SHP77 treated with DMSO at 0.1 percent for 48 hours (cell line): ENCODE measurements at regions not wholly inside any gene's neighbourhood (a gene's known extent, or its start where the extent isn't known, plus 50 kb on each side); places are given as distances from the start of the nearest gene placed in this dataset.
"Not testable (repeated sequence)": the region's sequence is repeated elsewhere in the genome, so short reads cannot be mapped to it uniquely, and the experiment has no call there.

Experiments
- DNase-seq: peaks from one replicate; lab custom pipeline; 2025; lab: John Stamatoyannopoulos, UW

DNA sequence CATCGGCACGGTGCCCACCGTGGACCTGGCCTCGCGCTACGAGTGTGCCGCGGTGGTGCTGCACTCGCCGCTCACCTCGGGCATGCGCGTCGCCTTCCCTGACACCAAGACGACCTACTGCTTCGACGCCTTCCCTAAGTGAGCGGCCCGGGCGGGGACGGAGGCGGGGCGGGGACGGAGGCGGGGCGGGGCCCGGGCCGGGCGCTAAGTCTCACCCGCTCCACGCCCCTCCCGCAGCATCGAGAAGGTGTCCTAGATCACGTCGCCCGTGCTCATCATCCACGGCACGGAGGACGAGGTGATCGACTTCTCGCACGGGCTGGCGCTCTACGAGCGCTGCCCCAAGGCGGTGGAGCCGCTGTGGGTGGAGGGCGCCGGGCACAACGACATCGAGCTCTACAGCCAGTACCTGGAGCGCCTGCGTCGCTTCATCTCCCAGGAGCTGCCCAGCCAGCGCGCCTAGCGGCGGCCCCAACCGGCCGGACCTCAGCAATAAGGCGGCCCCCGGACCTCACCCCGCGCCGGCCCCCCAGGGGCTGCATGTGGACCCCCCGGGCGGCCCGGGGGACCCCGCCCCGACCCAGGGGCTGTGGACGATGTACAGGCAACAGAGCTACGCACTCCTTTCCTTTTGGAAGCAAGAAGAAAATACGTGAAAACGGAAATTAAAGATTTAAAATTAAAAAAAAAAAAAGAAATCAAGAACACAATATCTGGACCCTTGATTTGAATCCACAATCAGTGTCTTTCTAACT, 198.8 kb downstream of the USP22 start:
- not testable (repeated sequence) for DNase-seq

GRCh38 chr17:20848869-20849443, 193.9 kb downstream of the USP22 start:
- DNase-seq: peak; percentile 15

- not testable (repeated sequence) for DNase-seq
Measured at GRCh38 chr17:20851591-20852238, 191.1 kb downstream of the USP22 start.

- no peak for DNase-seq
Measured at GRCh38 chr17:20852239-20852989, 190.4 kb downstream of the USP22 start.

GRCh38 chr17:20852990-20853370, 189.8 kb downstream of the USP22 start:
- no peak for DNase-seq

GRCh38 chr17:20855910-20856470, 186.8 kb downstream of the USP22 start:
- DNase-seq: not testable (repeated sequence)

DNA sequence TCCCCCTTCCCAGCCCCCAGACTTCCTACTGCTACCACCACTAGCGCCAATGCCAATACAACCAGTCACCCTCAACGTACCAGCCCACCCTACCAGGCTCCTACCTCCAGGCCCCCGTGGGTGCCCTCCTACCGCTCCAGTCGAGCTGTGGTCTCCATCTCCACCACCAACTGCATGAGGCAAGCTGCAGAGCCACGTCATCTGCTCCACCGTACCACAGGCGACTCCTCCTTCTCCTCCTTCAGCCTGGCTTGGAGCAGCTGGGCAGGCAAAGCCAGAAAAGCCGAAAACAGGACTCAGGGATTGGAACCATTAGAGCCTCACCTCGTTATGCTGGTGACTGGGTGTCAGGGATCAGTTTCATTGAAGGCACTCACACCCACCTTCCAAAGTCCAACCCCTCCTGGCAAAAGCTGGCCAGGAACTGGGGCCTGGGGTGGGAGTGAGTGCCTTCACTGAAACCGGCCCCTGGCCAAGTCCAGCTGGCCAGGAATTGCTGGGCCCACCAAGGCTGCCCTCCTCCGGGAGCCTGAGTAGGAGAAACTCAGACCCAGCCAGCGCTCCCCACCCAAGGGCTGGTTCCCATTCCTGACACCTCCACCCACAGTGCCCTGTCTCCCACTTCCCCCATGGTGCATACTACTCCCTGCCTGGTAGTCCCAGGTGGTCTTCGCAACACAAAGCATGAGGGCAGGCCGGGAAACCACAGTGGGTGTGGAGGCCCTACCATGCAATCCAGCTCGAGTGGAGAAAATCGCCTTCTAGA, 176.2 kb downstream of the USP22 start:
- DNase-seq: not testable (repeated sequence)

GRCh38 chr17:20867436-20867937, 175.3 kb downstream of the USP22 start:
- DNase-seq: not testable (repeated sequence)

DNA sequence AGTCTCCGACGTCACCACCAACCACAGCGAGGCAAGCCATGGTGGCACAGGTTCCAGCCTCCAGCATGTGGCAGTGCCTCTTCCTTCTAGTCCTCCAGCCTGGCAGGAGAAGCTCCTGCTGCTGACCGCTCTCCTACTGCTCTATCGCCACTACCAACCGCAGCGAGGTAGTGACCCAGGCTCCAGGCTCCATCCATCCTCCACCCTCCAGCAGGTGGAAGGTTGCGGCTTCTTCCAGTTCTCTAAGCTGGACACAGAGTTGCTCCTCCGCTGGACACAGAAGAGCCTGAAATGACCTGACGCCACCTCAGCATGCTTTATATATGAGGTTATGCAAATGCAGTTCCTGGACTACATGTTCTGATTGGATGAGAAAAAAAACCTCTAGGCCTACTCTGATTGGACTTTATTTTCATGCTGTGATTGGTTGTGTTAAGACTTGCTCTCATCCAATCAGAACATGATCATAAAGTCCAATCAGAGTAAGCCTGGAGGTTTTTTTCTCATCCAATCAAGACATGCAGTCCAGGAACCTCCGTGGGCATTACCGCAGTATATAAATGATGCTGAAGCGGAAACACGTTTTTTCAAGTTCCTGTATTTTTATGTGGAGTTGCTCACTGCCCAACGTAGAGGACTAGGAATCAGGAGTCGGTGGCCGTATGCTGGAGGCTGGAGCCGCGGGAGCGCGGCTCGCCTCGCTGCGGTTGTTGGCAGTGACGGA, 174.7 kb downstream of the USP22 start:
- DNase-seq: not testable (repeated sequence)

DNA sequence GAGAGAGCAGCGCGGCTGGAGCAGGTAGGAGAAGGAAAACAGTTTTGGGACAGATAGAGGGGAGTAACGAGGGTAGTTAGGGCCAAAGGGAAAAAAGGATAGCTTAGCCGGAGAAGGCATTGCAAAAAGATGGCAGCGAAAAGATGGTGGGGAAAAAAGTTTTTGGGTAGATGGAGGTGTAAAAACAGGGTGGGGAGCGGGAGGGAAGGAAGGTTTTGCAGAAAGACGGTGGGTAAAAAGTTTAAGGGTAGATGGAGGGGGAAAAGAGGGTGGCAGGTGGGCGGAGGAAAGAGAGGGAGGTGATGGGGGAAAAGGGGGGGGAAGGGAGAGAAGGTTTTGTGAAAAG, 174.2 kb downstream of the USP22 start:
- DNase-seq: not testable (repeated sequence)

GRCh38 chr17:20873173-20873572, 169.6 kb downstream of the USP22 start:
- not testable (repeated sequence) for DNase-seq

- DNase-seq: not testable (repeated sequence)
Measured at GRCh38 chr17:20873688-20874328, 169.0 kb downstream of the USP22 start.

DNA sequence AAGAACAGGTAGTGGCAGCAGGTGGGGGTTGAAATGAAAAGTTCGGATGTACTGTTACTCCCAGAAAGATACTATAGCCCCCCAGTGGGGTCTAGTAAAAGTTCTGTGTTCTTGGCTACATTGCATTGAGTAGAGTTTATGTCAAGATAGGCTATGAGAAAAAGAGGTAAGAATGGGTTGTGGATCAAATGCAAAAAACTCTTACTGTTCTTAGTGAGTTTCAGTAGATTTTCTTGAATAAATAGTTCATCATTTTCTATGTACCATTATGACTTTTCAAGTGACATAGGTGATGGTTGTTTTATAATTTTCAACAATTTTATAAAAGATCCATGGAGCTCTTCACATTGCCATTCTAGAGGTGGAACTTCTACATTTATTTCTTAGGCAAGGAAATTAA, 165.4 kb downstream of the USP22 start:
- not testable (repeated sequence) for DNase-seq

- DNase-seq: no peak
Measured at GRCh38 chr17:20890338-20890737, 152.5 kb downstream of the USP22 start.

DNA sequence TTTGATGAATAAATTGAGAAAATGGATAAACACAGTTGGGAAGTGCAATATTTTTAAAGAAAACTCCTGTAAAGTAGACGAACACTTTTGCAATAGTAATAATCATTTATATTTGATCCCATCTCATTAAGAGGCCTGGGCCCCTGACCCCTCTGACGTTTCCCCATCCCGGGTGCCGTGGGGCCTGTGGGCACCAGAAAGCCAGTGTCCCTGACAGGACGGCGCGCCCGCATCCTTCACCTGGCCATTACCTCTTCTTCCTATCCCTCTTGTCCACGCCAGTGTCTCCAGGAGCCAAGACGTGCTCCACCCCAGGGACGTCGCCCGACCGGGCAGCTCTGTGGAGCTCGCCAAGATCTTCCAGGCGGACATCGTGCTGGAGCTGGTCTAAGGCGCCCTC, 147.4 kb downstream of the USP22 start:
- DNase-seq: not testable (repeated sequence)

DNA sequence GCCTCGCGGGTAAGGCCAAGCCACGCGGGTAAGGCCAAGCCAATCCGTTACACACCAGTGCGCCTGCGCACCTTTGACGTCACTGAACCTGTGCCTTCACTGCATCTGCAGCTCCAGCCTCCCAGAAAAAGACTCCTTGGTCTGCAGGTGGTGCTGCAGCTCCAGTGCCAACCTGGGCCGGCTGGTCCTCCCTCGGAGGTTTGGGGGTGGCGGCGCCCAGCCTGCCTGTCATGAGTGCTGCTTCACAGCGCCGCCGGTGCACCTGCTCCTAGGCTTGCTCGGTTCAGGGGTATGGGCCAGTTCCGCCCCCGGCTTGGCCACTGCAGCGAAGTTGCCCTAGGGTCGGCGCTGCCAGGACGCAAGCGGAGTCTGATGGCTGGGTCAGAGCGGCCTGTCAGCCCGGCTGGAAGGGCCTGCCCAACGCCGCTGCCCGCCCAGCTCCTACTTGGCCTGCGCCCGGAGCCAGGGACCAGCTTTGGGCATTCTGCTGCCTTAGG, 146.6 kb downstream of the USP22 start:
- DNase-seq: no peak

DNA sequence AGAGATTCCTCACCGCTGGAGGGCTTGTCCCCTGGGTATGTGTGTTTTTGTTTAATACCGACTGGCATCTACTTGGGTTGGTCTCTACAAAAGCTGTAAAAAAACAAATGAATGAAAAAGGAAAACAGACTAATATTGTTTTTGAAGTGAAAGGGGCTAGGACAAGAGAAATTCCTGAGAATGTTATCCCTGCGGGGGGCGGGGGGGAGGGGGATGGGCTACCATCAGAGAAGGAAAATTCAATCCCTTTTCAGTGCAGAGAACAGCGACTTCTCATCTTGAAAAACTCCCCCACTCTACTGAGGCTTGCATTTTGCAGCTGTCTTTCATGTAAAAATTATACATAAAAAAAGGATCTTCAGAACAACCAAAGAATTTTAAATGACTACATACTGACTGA, 144.1 kb downstream of the USP22 start:
- not testable (repeated sequence) for DNase-seq

- DNase-seq: not testable (repeated sequence)
Measured at GRCh38 chr17:20902496-20902895, 140.3 kb downstream of the USP22 start.

- DNase-seq: not testable (repeated sequence)
Measured at GRCh38 chr17:20903549-20903948, 139.3 kb downstream of the USP22 start.
